Transverse colon (tissue), 3 donors: ENCODE measurements at regions not wholly inside any gene's neighbourhood (a gene's known extent, or its start where the extent isn't known, plus 50 kb on each side); places are given as distances from the start of the nearest gene placed in this dataset.

ENCODE experiments used
- EP300 ChIP-seq: sonication (generic); formaldehyde crosslinking; IDR thresholded peaks from one replicate; pipeline ENCODE4 v1.6.1; 2017; ENCODE audit warnings: antibody characterized with exemption, low read depth
- POLR2A ChIP-seq: fragments of 450-650 bp; IDR thresholded peaks from one replicate; pipeline ENCODE4 v1.6.1; 2016; ENCODE audit warnings: antibody characterized with exemption, mild to moderate bottlenecking, moderate library complexity
- TF ChIP-seq, protein P1 (sequence below), 5 experiments: fragments of 200-600 bp in 3 of 5; fragments of 450-650 bp in 2 of 5; sonication (generic) in 3 of 5; IDR thresholded peaks; 1 replicate in 2 of 5; 2 replicates in 3 of 5; pipeline ENCODE4 v1.5.1; 2016 to 2017; ENCODE audit warnings: antibody characterized with exemption in 5 of 5, inconsistent platforms in 3 of 5, mild to moderate bottlenecking in 2 of 5, moderate library complexity in 1 of 5

DNA sequence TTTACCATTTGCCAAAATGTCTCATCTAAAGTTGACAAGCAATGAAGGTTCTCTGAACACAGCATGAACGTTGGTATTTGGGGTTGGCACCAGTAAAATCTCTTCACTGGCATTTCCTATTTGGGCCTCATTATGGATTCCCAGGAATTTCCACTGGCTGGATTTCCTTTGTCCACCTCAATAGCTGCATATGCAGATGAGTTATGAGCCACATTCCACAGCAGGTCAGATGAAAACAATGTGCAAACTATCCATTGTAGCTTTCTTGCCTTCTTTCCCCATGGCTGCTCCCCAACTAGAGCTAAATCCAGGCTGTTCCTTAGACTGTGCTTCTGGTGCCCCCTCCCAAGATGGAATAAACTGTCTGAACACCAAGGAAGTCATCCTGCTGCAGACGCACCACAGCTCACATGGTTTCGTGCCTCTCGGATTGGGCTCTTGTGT, 168.1 kb upstream of the FGGY start:
- TF ChIP-seq EP300: no peak
- TF ChIP-seq POLR2A: no peak
- TF ChIP-seq, protein P1, sequence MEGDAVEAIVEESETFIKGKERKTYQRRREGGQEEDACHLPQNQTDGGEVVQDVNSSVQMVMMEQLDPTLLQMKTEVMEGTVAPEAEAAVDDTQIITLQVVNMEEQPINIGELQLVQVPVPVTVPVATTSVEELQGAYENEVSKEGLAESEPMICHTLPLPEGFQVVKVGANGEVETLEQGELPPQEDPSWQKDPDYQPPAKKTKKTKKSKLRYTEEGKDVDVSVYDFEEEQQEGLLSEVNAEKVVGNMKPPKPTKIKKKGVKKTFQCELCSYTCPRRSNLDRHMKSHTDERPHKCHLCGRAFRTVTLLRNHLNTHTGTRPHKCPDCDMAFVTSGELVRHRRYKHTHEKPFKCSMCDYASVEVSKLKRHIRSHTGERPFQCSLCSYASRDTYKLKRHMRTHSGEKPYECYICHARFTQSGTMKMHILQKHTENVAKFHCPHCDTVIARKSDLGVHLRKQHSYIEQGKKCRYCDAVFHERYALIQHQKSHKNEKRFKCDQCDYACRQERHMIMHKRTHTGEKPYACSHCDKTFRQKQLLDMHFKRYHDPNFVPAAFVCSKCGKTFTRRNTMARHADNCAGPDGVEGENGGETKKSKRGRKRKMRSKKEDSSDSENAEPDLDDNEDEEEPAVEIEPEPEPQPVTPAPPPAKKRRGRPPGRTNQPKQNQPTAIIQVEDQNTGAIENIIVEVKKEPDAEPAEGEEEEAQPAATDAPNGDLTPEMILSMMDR (IDR thresholded peaks at IDR 0.05): no peak
